Activated CD4-positive, alpha-beta T cell treated with anti-CD3 and anti-CD28 coated beads, Interleukin-2, amount 10 ng/mL, durations not matched to agents 7 days and 5 days (primary cell): ENCODE measurements at regions not wholly inside any gene's neighbourhood (a gene's known extent, or its start where the extent isn't known, plus 50 kb on each side); places are given as distances from the start of the nearest gene placed in this dataset.
"Not testable (repeated sequence)": the region's sequence is repeated elsewhere in the genome, so short reads cannot be mapped to it uniquely, and the experiment has no call there.

Source experiments
- CTCF ChIA-PET: fragments of 350-600 bp; sonication (Branson Sonifier 250); formaldehyde crosslinking; loops from one replicate; lab custom pipeline; 2021; ENCODE audit warnings: antibody characterized with exemption; lab: Charles Lee
- POLR2A ChIA-PET: fragments of 350-600 bp; sonication (Branson Sonifier 250); formaldehyde crosslinking; loops from one replicate; lab custom pipeline; 2021; ENCODE audit warnings: antibody characterized with exemption; lab: Charles Lee
- DNase-seq: peaks from one replicate; pipeline ENCODE4 v3.0.0-alpha.2; 2020
- H3K27ac Mint-ChIP-seq: one replicate; pipeline ENCODE4 v1.8.0; 2021; ENCODE audit warnings: mild to moderate bottlenecking, moderate library complexity, mixed read lengths
- H3K27me3 Mint-ChIP-seq: one replicate; pipeline ENCODE4 v1.8.0; 2021; ENCODE audit warnings: mixed read lengths
- H3K36me3 Mint-ChIP-seq: one replicate; pipeline ENCODE4 v1.8.0; 2021; ENCODE audit warnings: low read depth, mixed read lengths
- H3K4me1 Mint-ChIP-seq: one replicate; pipeline ENCODE4 v1.8.0; 2021; ENCODE audit warnings: mixed read lengths
- H3K4me3 Mint-ChIP-seq: one replicate; pipeline ENCODE4 v1.8.0; 2021; ENCODE audit warnings: mild to moderate bottlenecking, moderate library complexity, mixed read lengths
- H3K9me3 Mint-ChIP-seq: one replicate; pipeline ENCODE4 v1.8.0; 2021; ENCODE audit warnings: mixed read lengths

GRCh38 chr5:71230839-71231505 lies 163.5 kb upstream of the GTF2H2 start:
- H3K4me1 Mint-ChIP-seq, H3K9me3 Mint-ChIP-seq, H3K4me3 Mint-ChIP-seq, H3K27ac Mint-ChIP-seq, POLR2A ChIA-PET, H3K36me3 Mint-ChIP-seq, CTCF ChIA-PET, H3K27me3 Mint-ChIP-seq: not testable (repeated sequence)
- DNase-seq, result peak; percentile 5
